ENCODE measurements at regions not wholly inside any gene's neighbourhood (a gene's known extent, or its start where the extent isn't known, plus 50 kb on each side); places are given as distances from the start of the nearest gene placed in this dataset.
"Not testable (repeated sequence)": the region's sequence is repeated elsewhere in the genome, so short reads cannot be mapped to it uniquely, and the experiment has no call there.

- no peak for TF ChIP-seq CTCF (conservative IDR thresholded peaks at IDR 0.05; ENCODE audit: low read depth, low read length)
- DNase-seq (ENCODE audit: low read depth) = no peak
- no peak overlapping the region for H3K4me3 ChIP-seq (ENCODE audit: low read length)
These were observed 157.8 kb upstream of the TRPM3 start for GRCh38 chr9:71279151-71279739.

- H3K4me3 ChIP-seq (ENCODE audit: low read length) = no peak overlapping the region
- TF ChIP-seq CTCF (conservative IDR thresholded peaks at IDR 0.05; ENCODE audit: low read depth, low read length) = no peak
- DNase-seq (ENCODE audit: low read depth) = no peak
These were observed 152.2 kb upstream of the TRPM3 start for GRCh38 chr9:71273613-71274012.

- DNase-seq (ENCODE audit: low read depth) = no peak
- TF ChIP-seq CTCF (conservative IDR thresholded peaks at IDR 0.05; ENCODE audit: low read depth, low read length) = no peak
- H3K4me3 ChIP-seq (ENCODE audit: low read length) = no peak overlapping the region
These were observed 150.2 kb upstream of the TRPM3 start for GRCh38 chr9:71271602-71272001.

- DNase-seq (ENCODE audit: low read depth) = no peak
- no peak overlapping the region for H3K4me3 ChIP-seq (ENCODE audit: low read length)
- TF ChIP-seq CTCF (conservative IDR thresholded peaks at IDR 0.05; ENCODE audit: low read depth, low read length) = no peak
These were observed 149.1 kb upstream of the TRPM3 start for GRCh38 chr9:71270554-71270953.

- no peak for TF ChIP-seq CTCF (conservative IDR thresholded peaks at IDR 0.05; ENCODE audit: low read depth, low read length)
- H3K4me3 ChIP-seq (ENCODE audit: low read length) = no peak overlapping the region
- no peak for DNase-seq (ENCODE audit: low read depth)
These were observed 148.4 kb upstream of the TRPM3 start for GRCh38 chr9:71269859-71270258.

- no peak for DNase-seq (ENCODE audit: low read depth)
- TF ChIP-seq CTCF (conservative IDR thresholded peaks at IDR 0.05; ENCODE audit: low read depth, low read length) = no peak
- no peak overlapping the region for H3K4me3 ChIP-seq (ENCODE audit: low read length)
These were observed 147.6 kb upstream of the TRPM3 start for GRCh38 chr9:71268871-71269635.

- no peak overlapping the region for H3K4me3 ChIP-seq (ENCODE audit: low read length)
- TF ChIP-seq CTCF (conservative IDR thresholded peaks at IDR 0.05; ENCODE audit: low read depth, low read length) = no peak
- no peak for DNase-seq (ENCODE audit: low read depth)
These were observed 142.0 kb upstream of the TRPM3 start for GRCh38 chr9:71263451-71263850.

GRCh38 chr9:71260419-71260818 is 139.0 kb upstream of the TRPM3 start:
- not testable (repeated sequence) for H3K4me3 ChIP-seq (ENCODE audit: low read length); DNase-seq (ENCODE audit: low read depth)

Measured in retinal pigment epithelial cell (primary cell).